Chondrocyte (in vitro differentiated cells): ENCODE measurements at regions not wholly inside any gene's neighbourhood (a gene's known extent, or its start where the extent isn't known, plus 50 kb on each side); places are given as distances from the start of the nearest gene placed in this dataset.

Experiments
- DNase-seq: peaks from one replicate; pipeline ENCODE4 v3.0.0; 2021; ENCODE audit warnings: mixed read lengths, low spot score
- H3K27ac Mint-ChIP-seq: one replicate; pipeline ENCODE4 v1.8.0; 2021; ENCODE audit warnings: mild to moderate bottlenecking, moderate library complexity, mixed read lengths; ENCODE audit not compliant: unreplicated experiment
- H3K27me3 Mint-ChIP-seq: 2 replicates; pipeline ENCODE4 v1.8.0; 2021; ENCODE audit warnings: low read depth, mixed read lengths
- H3K36me3 Mint-ChIP-seq: 2 replicates; pipeline ENCODE4 v1.8.0; 2021; ENCODE audit warnings: low read depth, mixed read lengths
- H3K4me1 Mint-ChIP-seq: 2 replicates; pipeline ENCODE4 v1.8.0; 2021; ENCODE audit warnings: low read depth, mild to moderate bottlenecking, mixed read lengths
- H3K4me3 Mint-ChIP-seq: one replicate; pipeline ENCODE4 v1.8.0; 2021; ENCODE audit warnings: mild to moderate bottlenecking, moderate library complexity, mixed read lengths; ENCODE audit not compliant: unreplicated experiment
- H3K9me3 Mint-ChIP-seq: 2 replicates; pipeline ENCODE4 v1.8.0; 2021; ENCODE audit warnings: low read depth, mixed read lengths
- TF ChIP-seq, protein P1 (sequence below): fragments of 200-600 bp; sonication (generic); IDR thresholded peaks from 2 replicates; pipeline ENCODE4 v1.5.0; 2021; ENCODE audit warnings: antibody characterized with exemption, mild to moderate bottlenecking, moderate library complexity

DNA sequence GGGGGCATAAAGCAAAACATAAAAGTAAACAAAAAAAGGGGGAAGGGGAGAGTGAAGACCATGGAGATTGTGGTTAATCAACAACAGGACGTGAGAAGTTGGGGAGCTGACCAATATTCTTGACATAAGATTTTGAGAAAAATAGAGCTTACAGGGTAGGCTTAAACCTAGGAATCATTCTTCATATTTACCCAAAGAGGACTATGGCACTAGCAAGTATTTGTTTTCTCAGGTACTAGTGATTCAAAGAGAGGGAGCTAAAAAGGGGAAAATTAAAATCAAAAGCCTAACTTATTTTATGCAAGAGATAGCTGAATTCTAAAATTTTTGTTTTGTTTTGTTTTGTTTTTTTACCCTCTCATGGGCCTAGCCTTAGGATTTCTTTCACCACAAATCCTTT lies 427.5 kb downstream of the PIK3R1 start:
- DNase-seq: no peak
- H3K27ac Mint-ChIP-seq: no peak overlapping the region
- H3K4me3 Mint-ChIP-seq: no peak overlapping the region
- peaks cover 2% of the 10 kb centered on the region for H3K36me3 Mint-ChIP-seq
- TF ChIP-seq, protein P1, sequence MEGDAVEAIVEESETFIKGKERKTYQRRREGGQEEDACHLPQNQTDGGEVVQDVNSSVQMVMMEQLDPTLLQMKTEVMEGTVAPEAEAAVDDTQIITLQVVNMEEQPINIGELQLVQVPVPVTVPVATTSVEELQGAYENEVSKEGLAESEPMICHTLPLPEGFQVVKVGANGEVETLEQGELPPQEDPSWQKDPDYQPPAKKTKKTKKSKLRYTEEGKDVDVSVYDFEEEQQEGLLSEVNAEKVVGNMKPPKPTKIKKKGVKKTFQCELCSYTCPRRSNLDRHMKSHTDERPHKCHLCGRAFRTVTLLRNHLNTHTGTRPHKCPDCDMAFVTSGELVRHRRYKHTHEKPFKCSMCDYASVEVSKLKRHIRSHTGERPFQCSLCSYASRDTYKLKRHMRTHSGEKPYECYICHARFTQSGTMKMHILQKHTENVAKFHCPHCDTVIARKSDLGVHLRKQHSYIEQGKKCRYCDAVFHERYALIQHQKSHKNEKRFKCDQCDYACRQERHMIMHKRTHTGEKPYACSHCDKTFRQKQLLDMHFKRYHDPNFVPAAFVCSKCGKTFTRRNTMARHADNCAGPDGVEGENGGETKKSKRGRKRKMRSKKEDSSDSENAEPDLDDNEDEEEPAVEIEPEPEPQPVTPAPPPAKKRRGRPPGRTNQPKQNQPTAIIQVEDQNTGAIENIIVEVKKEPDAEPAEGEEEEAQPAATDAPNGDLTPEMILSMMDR: no peak
- H3K4me1 Mint-ChIP-seq: no peaks in the 10 kb centered on the region
- H3K27me3 Mint-ChIP-seq: no peaks in the 10 kb centered on the region
- peaks cover 6% of the 10 kb centered on the region for H3K9me3 Mint-ChIP-seq

DNA sequence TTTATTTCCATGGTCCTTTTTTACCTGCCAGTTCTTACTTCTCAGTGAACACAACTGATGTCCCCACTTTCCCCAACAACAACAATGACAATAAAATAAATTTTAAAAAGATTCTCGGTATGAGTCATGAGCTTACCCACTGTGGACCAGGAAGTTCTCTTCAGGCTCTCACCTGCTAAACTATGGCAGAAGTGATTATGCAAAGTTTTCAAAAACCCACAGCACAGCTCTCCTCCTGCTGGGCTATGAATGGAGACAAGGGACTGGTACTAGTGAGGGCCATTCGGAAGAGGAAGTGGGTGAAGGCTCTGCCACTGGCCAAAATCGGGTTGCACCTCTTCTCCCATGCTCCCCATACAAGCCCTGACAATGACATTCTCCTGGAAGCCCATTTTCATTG lies 429.4 kb downstream of the PIK3R1 start:
- no peak for DNase-seq
- peaks cover 6% of the 10 kb centered on the region for H3K9me3 Mint-ChIP-seq
- TF ChIP-seq, protein P1: no peak

GRCh38 chr5:68646144-68646543 lies 430.6 kb downstream of the PIK3R1 start:
- H3K36me3 Mint-ChIP-seq: peaks cover 2% of the 10 kb centered on the region
- H3K9me3 Mint-ChIP-seq: peaks cover 6% of the 10 kb centered on the region
- H3K27ac Mint-ChIP-seq: no peak overlapping the region
- H3K4me3 Mint-ChIP-seq: no peak overlapping the region
- H3K4me1 Mint-ChIP-seq: peaks cover 9% of the 10 kb centered on the region
- DNase-seq: no peak
- TF ChIP-seq, protein P1: no peak
- H3K27me3 Mint-ChIP-seq: no peaks in the 10 kb centered on the region

More for the DNA sequence above, 429.4 kb downstream of the PIK3R1 start:
- no peaks in the 10 kb centered on the region for H3K27me3 Mint-ChIP-seq
- H3K4me3 Mint-ChIP-seq: no peak overlapping the region
- H3K4me1 Mint-ChIP-seq: peaks cover 3% of the 10 kb centered on the region
- H3K27ac Mint-ChIP-seq: no peak overlapping the region
- peaks cover 2% of the 10 kb centered on the region for H3K36me3 Mint-ChIP-seq

DNA sequence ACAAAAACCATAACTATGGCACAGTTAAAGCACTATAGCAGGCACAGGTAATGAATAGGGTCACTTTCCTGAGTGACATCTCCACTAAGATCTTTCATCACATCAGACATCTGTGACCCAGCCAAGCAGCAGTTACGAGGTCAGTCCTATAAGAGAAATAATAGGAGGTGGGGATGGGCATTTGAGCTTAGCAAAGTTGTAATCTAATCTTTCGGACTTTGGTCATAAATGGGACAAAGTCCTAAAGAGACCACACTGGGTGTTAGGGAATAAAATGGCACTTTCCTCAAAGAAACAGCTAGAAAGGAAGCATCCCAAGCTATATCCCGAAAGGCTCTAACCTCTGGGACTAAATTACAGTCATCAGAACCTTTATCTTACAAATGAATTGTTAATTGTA lies 432.2 kb downstream of the PIK3R1 start:
- H3K9me3 Mint-ChIP-seq: no peaks in the 10 kb centered on the region
- H3K27me3 Mint-ChIP-seq: no peaks in the 10 kb centered on the region
- no peak overlapping the region for H3K4me3 Mint-ChIP-seq
- TF ChIP-seq, protein P1: no peak
- H3K4me1 Mint-ChIP-seq: peaks cover 17% of the 10 kb centered on the region
- no peaks in the 10 kb centered on the region for H3K36me3 Mint-ChIP-seq
- H3K27ac Mint-ChIP-seq: no peak overlapping the region
- DNase-seq: no peak

- Mint-ChIP-seq H3K36me3 (no peaks in the 10 kb centered on the region), H3K27me3 (no peaks in the 10 kb centered on the region), H3K9me3 (no peaks in the 10 kb centered on the region), H3K4me3 (no peak overlapping the region), H3K27ac (no peak overlapping the region), H3K4me1 (peaks cover 22% of the 10 kb centered on the region)
- no peak for DNase-seq
- TF ChIP-seq, protein P1: no peak
Measured at GRCh38 chr5:68648944-68649857, 433.6 kb downstream of the PIK3R1 start.
